ENCODE measurements at regions not wholly inside any gene's neighbourhood (a gene's known extent, or its start where the extent isn't known, plus 50 kb on each side); places are given as distances from the start of the nearest gene placed in this dataset.

DNA sequence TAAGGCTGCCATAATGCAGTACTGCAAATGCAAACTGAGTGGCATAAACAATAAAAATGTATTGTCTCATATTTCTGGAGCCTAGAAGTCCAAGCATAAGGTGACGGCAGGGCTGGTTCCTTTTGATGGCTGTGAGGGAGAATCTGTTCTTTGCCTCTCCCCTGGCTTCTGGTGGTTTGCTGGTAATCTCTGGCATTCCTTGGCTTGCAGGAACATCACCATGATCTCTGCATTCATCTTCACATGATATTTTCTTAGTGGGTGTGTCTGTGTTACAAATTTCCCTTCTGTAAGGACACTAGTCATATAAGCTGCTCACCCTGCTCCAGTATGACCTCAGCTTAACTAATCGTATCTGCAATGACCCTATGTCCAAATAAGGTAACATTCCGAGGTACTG lies 1104.2 kb upstream of the CITED2 start:
- H3K27ac ChIP-seq, result no peak overlapping the region
- no peaks in the 10 kb centered on the region for H3K27me3 ChIP-seq
- no peak for DNase-seq (ENCODE audit: low spot score)
- no peaks in the 10 kb centered on the region for H3K9me3 ChIP-seq
- no peaks in the 10 kb centered on the region for H3K36me3 ChIP-seq
- H3K4me1 ChIP-seq, result no peaks in the 10 kb centered on the region
- TF ChIP-seq, protein P1, sequence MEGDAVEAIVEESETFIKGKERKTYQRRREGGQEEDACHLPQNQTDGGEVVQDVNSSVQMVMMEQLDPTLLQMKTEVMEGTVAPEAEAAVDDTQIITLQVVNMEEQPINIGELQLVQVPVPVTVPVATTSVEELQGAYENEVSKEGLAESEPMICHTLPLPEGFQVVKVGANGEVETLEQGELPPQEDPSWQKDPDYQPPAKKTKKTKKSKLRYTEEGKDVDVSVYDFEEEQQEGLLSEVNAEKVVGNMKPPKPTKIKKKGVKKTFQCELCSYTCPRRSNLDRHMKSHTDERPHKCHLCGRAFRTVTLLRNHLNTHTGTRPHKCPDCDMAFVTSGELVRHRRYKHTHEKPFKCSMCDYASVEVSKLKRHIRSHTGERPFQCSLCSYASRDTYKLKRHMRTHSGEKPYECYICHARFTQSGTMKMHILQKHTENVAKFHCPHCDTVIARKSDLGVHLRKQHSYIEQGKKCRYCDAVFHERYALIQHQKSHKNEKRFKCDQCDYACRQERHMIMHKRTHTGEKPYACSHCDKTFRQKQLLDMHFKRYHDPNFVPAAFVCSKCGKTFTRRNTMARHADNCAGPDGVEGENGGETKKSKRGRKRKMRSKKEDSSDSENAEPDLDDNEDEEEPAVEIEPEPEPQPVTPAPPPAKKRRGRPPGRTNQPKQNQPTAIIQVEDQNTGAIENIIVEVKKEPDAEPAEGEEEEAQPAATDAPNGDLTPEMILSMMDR (IDR thresholded peaks at IDR 0.05), result no peak
- no peak overlapping the region for H3K4me3 ChIP-seq

DNA sequence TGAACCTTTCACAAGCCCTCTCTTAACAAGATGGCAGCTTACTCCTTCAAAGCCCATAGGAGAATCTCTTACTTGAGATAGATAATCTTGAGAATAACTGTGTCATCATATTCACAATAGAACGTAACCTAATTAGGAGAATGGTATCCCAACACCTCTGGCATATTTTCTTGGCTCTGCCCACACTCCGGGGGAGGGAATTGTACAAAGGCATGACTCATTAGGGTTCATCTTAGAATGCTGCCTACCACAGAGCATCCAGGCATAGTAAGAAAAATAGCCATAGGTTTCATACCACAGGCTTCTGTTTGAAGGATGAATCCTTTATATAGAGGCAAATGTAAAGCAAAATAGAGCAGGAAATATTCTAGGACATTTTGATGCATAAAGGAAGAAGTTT lies 1100.6 kb upstream of the CITED2 start:
- TF ChIP-seq, protein P1 (IDR thresholded peaks at IDR 0.05), result no peak
- Histone ChIP-seq H3K4me3 (no peak overlapping the region), H3K27ac (peak overlapping the region in 1 of 2 donors; percentile 45), H3K36me3 (no peaks in the 10 kb centered on the region), H3K4me1 (no peaks in the 10 kb centered on the region), H3K9me3 (no peaks in the 10 kb centered on the region), H3K27me3 (no peaks in the 10 kb centered on the region)
- DNase-seq (ENCODE audit: low spot score), result no peak

DNA sequence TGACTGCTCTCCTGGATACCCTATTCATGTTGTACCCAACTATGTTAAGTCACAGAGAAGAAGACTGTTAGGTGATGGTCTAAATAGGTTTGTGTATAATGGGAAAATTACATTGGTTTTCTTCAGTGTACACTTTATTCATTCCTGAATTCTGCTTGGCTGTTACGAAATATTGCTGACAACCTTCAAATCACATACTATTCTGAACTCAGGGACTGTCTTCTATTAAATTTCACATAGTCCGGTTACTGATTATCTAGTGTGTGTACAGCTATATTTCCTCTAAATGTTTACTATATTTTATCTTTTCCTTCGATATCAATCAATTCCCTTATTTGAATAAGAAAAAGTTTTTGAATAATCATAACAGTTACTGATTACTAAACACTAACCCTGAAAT lies 1090.3 kb upstream of the CITED2 start:
- no peaks in the 10 kb centered on the region for H3K36me3 ChIP-seq
- H3K4me3 ChIP-seq, result no peak overlapping the region
- peaks cover 0 to 33% of the 10 kb centered on the region in 2 donors for H3K9me3 ChIP-seq
- TF ChIP-seq, protein P1 (IDR thresholded peaks at IDR 0.05), result no peak
- H3K4me1 ChIP-seq, result peaks cover 0 to 11% of the 10 kb centered on the region in 2 donors
- no peak overlapping the region for H3K27ac ChIP-seq
- H3K27me3 ChIP-seq, result no peaks in the 10 kb centered on the region
- DNase-seq (ENCODE audit: low spot score), result no peak

DNA sequence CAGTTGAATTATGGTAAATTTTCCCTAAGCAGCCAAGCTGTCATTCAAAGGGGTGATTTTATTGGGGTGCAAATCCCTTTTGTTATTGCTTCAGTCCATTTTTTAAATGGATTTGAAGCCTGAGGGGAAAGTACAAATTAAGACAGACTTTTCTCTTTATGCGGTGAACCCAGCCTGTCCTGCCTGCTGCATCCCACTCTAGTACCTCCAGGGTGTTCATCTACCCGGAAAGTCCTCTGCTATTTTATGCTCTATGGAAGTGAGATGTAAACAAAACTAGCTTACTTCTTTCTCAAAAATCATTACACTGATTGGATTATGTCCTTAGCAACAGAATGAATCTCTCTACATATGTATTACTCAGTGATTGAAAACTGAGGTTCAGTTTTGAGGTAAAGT lies 1088.9 kb upstream of the CITED2 start:
- Histone ChIP-seq H3K27me3 (no peaks in the 10 kb centered on the region), H3K27ac (peak overlapping the region; percentile 52 to 59), H3K36me3 (no peaks in the 10 kb centered on the region), H3K4me3 (no peak overlapping the region), H3K4me1 (peaks cover 0 to 11% of the 10 kb centered on the region in 2 donors), H3K9me3 (peaks cover 0 to 31% of the 10 kb centered on the region in 2 donors)
- TF ChIP-seq, protein P1 (IDR thresholded peaks at IDR 0.05), result no peak
- no peak for DNase-seq (ENCODE audit: low spot score)

DNA sequence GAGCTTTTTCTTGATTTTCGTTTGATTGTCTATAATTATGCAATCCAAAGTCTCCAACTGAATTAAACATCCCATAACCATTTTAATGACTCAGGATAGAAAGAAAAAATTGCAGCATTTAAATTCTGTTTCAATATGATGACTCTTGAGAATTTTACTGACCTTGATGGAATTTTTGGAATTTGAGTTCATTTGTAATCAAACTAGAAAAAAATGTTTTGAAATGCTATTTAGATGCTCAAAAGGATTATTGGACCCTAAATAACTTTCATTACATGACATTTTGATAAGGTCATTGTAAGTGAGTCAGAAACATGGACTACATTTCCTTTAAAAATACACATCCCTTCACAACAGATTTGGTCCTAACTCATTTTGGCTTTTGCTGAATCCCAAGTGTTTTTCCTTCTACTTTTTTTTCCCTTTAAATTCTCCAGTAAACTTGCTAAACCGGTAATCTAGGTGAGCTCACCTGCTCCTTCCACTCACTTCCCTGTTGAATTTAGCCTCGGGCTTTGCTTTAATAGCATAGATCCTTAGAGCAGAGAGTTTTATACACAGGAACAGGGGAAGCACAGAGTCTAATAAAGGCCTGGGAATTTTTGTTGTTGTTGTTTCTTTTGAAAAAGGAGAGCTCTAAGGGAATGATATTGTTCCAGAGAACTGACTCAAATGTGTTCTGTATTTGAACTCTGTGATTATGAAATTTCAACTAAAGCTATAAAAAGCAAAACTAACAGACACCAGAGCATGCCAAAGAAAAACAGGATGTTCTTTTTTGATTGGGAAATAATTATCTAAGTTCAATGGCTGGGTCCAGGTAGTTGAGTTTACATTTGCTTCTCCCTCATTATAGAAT lies 1088.2 kb upstream of the CITED2 start:
- TF ChIP-seq, protein P1 (IDR thresholded peaks at IDR 0.05), result no peak
- peaks cover 0 to 11% of the 10 kb centered on the region in 2 donors for H3K4me1 ChIP-seq
- H3K9me3 ChIP-seq, result peaks cover 0 to 25% of the 10 kb centered on the region in 2 donors
- H3K4me3 ChIP-seq, result no peak overlapping the region
- DNase-seq (ENCODE audit: low spot score), result no peak
- H3K36me3 ChIP-seq, result no peaks in the 10 kb centered on the region
- peak overlapping the region; percentile 52 to 65 for H3K27ac ChIP-seq
- H3K27me3 ChIP-seq, result no peaks in the 10 kb centered on the region

Measured in right atrium auricular region (tissue), 2 donors.